Adrenal gland (tissue), 5 donors: ENCODE measurements at regions not wholly inside any gene's neighbourhood (a gene's known extent, or its start where the extent isn't known, plus 50 kb on each side); places are given as distances from the start of the nearest gene placed in this dataset.

ENCODE experiments used
- POLR2A ChIP-seq, 2 donors: fragments of 450-650 bp; IDR thresholded peaks; one replicate each; pipeline ENCODE4 v1.6.1; 2017; ENCODE audit warnings: antibody characterized with exemption in 2 of 2, mild to moderate bottlenecking in 2 of 2, moderate library complexity in 1 of 2
- TF ChIP-seq, protein P1 (sequence below), 6 experiments: fragments of 450-650 bp in 4 of 6; fragments of 200-600 bp in 2 of 6; sonication (generic) in 1 of 6; IDR thresholded peaks; 1 replicate in 5 of 6; 2 replicates in 1 of 6; pipeline versions ENCODE4 v1.5.1 to v1.8.0; 2016 to 2021; ENCODE audit warnings: antibody characterized with exemption in 6 of 6, mild to moderate bottlenecking in 2 of 6, moderate library complexity in 1 of 6
- donor health status: DM: no; HTN: no; CAD: no.

DNA sequence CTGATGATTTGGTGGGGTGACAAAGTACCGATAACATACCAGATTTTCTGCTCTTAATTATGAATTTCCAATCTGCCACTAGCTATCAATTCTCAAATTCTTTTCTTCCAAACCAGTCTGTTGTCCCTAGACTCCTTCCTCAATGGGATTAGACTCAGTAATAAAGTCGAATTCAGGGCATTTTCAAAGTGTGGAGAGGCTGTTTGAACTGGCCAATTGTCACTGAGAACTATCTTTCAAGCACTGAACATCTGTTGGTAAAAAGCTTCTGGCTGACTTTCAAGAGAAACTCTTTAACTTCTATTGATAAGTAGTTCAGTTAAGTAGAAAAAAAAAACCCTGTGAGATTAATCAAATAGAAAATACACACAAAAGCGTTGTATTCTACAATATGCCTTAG, 108.9 kb downstream of the SAMD9 start:
- TF ChIP-seq, protein P1, sequence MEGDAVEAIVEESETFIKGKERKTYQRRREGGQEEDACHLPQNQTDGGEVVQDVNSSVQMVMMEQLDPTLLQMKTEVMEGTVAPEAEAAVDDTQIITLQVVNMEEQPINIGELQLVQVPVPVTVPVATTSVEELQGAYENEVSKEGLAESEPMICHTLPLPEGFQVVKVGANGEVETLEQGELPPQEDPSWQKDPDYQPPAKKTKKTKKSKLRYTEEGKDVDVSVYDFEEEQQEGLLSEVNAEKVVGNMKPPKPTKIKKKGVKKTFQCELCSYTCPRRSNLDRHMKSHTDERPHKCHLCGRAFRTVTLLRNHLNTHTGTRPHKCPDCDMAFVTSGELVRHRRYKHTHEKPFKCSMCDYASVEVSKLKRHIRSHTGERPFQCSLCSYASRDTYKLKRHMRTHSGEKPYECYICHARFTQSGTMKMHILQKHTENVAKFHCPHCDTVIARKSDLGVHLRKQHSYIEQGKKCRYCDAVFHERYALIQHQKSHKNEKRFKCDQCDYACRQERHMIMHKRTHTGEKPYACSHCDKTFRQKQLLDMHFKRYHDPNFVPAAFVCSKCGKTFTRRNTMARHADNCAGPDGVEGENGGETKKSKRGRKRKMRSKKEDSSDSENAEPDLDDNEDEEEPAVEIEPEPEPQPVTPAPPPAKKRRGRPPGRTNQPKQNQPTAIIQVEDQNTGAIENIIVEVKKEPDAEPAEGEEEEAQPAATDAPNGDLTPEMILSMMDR (IDR thresholded peaks at IDR 0.05): no peak
- no peak for TF ChIP-seq POLR2A (IDR thresholded peaks at IDR 0.05)
